Right lobe of liver (tissue), 4 donors: ENCODE measurements at regions not wholly inside any gene's neighbourhood (a gene's known extent, or its start where the extent isn't known, plus 50 kb on each side); places are given as distances from the start of the nearest gene placed in this dataset.

Experiments
- POLR2A ChIP-seq: fragments of 450-650 bp; IDR thresholded peaks from one replicate; pipeline ENCODE4 v1.6.1; 2017; ENCODE audit warnings: antibody characterized with exemption, mild to moderate bottlenecking
- TF ChIP-seq, protein P1 (sequence below), 4 donors: fragments of 200-600 bp in 3 of 4; fragments of 450-650 bp in 1 of 4; IDR thresholded peaks; one replicate each; pipeline versions ENCODE4 v1.5.1 to v1.8.0; 2016 to 2022; ENCODE audit warnings: antibody characterized with exemption in 4 of 4, mild to moderate bottlenecking in 2 of 4
- donor health status: DM: no; HTN: no; CAD: no.
- donor health status: DM: no; HTN: no; CAD: no.
- donor health status: DM: no; HTN: yes; CAD: no.

DNA sequence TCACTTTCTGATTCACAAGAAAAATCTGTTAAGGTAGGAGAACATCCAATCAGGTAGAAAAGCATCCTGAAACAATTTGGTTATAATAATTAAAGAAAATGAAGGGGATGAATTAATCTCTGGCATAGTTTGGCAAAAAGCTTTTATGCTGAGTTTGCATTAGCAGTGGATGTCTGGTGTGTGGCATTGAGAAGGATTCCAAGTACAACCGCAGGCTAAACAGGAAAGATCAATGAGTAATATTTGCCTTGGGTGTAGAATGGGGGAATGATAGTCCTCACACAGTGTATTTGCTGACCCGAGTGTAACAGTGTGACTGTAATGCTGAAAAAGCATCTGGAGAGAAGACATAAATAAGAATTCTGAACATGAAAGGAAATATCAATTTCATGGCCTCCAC is 68.3 kb upstream of the SESTD1 start:
- TF ChIP-seq, protein P1, sequence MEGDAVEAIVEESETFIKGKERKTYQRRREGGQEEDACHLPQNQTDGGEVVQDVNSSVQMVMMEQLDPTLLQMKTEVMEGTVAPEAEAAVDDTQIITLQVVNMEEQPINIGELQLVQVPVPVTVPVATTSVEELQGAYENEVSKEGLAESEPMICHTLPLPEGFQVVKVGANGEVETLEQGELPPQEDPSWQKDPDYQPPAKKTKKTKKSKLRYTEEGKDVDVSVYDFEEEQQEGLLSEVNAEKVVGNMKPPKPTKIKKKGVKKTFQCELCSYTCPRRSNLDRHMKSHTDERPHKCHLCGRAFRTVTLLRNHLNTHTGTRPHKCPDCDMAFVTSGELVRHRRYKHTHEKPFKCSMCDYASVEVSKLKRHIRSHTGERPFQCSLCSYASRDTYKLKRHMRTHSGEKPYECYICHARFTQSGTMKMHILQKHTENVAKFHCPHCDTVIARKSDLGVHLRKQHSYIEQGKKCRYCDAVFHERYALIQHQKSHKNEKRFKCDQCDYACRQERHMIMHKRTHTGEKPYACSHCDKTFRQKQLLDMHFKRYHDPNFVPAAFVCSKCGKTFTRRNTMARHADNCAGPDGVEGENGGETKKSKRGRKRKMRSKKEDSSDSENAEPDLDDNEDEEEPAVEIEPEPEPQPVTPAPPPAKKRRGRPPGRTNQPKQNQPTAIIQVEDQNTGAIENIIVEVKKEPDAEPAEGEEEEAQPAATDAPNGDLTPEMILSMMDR (IDR thresholded peaks at IDR 0.05), result no peak
- no peak for TF ChIP-seq POLR2A
